MCF 10A (cell line): ENCODE measurements at regions not wholly inside any gene's neighbourhood (a gene's known extent, or its start where the extent isn't known, plus 50 kb on each side); places are given as distances from the start of the nearest gene placed in this dataset.

Experiments used
- BruUV-seq: library from RNA; stranded (reverse); fragments of 400-500 nt; replicated peaks from 2 replicates; lab custom pipeline; 2021; lab: Mats Ljungman, UMichigan
- CTCF ChIA-PET: fragments of 300-600 bp; sonication (Branson Sonifier 250); formaldehyde crosslinking; extraction: SDS; loops from one replicate; lab custom pipeline; 2021; ENCODE audit warnings: antibody characterized with exemption, inconsistent platforms; lab: Yijun Ruan, JAX
- POLR2A ChIA-PET: fragments of 300-600, 350-650 bp; sonication (Branson Sonifier 250); formaldehyde crosslinking; extraction: SDS; loops from one replicate; lab custom pipeline; 2020; ENCODE audit warnings: antibody characterized with exemption, inconsistent platforms; lab: Yijun Ruan, JAX
- DNase-seq: peaks from one replicate; pipeline ENCODE4 v3.0.0-alpha.2; 2018; ENCODE audit not compliant: unreplicated experiment
- H3K27ac Mint-ChIP-seq: one replicate; pipeline ENCODE4 v1.8.0; 2022; ENCODE audit warnings: mild to moderate bottlenecking, low read depth, mixed read lengths; ENCODE audit not compliant: unreplicated experiment
- H3K27me3 Mint-ChIP-seq: one replicate; pipeline ENCODE4 v1.8.0; 2022; ENCODE audit warnings: mixed read lengths; ENCODE audit not compliant: insufficient read depth, unreplicated experiment
- H3K36me3 Mint-ChIP-seq: one replicate; pipeline ENCODE4 v1.8.0; 2022; ENCODE audit warnings: mild to moderate bottlenecking, moderate library complexity, mixed read lengths; ENCODE audit not compliant: insufficient read depth, unreplicated experiment
- H3K4me1 Mint-ChIP-seq: one replicate; pipeline ENCODE4 v1.8.0; 2022; ENCODE audit warnings: mixed read lengths; ENCODE audit not compliant: insufficient read depth, unreplicated experiment
- H3K4me3 Mint-ChIP-seq: one replicate; pipeline ENCODE4 v1.8.0; 2022; ENCODE audit warnings: mild to moderate bottlenecking, moderate library complexity, mixed read lengths; ENCODE audit not compliant: unreplicated experiment
- H3K9me3 Mint-ChIP-seq: one replicate; pipeline ENCODE4 v1.8.0; 2022; ENCODE audit warnings: mixed read lengths; ENCODE audit not compliant: unreplicated experiment
- CTCF ChIP-seq: fragments of 200-600 bp; IDR thresholded peaks from one replicate; pipeline ENCODE4 v1.8.0; 2022; ENCODE audit warnings: antibody characterized with exemption, mild to moderate bottlenecking; ENCODE audit not compliant: unreplicated experiment
- intact Hi-C: fragments of 100-400 bp; cut with micrococcal nuclease; formaldehyde crosslinking; loops from 2 replicates; pipeline ENCODE4 v1.14.1; 2022

- Mint-ChIP-seq H3K36me3 (peaks cover 6% of the 10 kb centered on the region), H3K9me3 (peaks cover 44% of the 10 kb centered on the region), H3K4me1 (no peaks in the 10 kb centered on the region), H3K27me3 (no peaks in the 10 kb centered on the region), H3K27ac (no peak overlapping the region), H3K4me3 (no peak overlapping the region)
- POLR2A ChIA-PET, result no interaction called here
- intact Hi-C loops, result no loop called here
- CTCF ChIA-PET, result no interaction called here
- no peak for TF ChIP-seq CTCF
- no TSS peak for BruUV-seq
- no peak for DNase-seq
Measured at GRCh38 chr10:37640301-37640700, 217.1 kb downstream of the ZNF248 start.

GRCh38 chr10:37639200-37639599 is 218.2 kb downstream of the ZNF248 start:
- ChIA-PET POLR2A (no interaction called here), CTCF (interaction anchor here (0.6 kb wide), 1 partner anchor 114 kb away, joined by 3 read pairs; no protein-coding TSS in a partner anchor)
- peaks cover 48% of the 10 kb centered on the region for H3K9me3 Mint-ChIP-seq
- H3K4me3 Mint-ChIP-seq, result no peak overlapping the region
- no peak overlapping the region for H3K27ac Mint-ChIP-seq
- TF ChIP-seq CTCF, result no peak
- no peaks in the 10 kb centered on the region for H3K27me3 Mint-ChIP-seq
- H3K4me1 Mint-ChIP-seq, result no peaks in the 10 kb centered on the region
- H3K36me3 Mint-ChIP-seq, result peaks cover 6% of the 10 kb centered on the region
- DNase-seq, result no peak
- BruUV-seq, result no TSS peak
- intact Hi-C loops, result no loop called here

GRCh38 chr10:37638569-37638968 is 218.8 kb downstream of the ZNF248 start:
- no peaks in the 10 kb centered on the region for H3K27me3 Mint-ChIP-seq
- peaks cover 42% of the 10 kb centered on the region for H3K9me3 Mint-ChIP-seq
- no peaks in the 10 kb centered on the region for H3K4me1 Mint-ChIP-seq
- no peak for DNase-seq
- peaks cover 6% of the 10 kb centered on the region for H3K36me3 Mint-ChIP-seq
- intact Hi-C loops, result no loop called here
- no peak overlapping the region for H3K4me3 Mint-ChIP-seq
- TF ChIP-seq CTCF, result no peak
- POLR2A ChIA-PET, result no interaction called here
- no TSS peak for BruUV-seq
- no peak overlapping the region for H3K27ac Mint-ChIP-seq
- CTCF ChIA-PET, result interaction anchor here (0.6 kb wide), 1 partner anchor 114 kb away, joined by 3 read pairs; no protein-coding TSS in a partner anchor

GRCh38 chr10:37634351-37634880 is 223.0 kb downstream of the ZNF248 start:
- POLR2A ChIA-PET, result no interaction called here
- no peak for TF ChIP-seq CTCF
- Mint-ChIP-seq H3K36me3 (peaks cover 6% of the 10 kb centered on the region), H3K4me1 (no peaks in the 10 kb centered on the region), H3K9me3 (peaks cover 31% of the 10 kb centered on the region), H3K27ac (no peak overlapping the region), H3K27me3 (no peaks in the 10 kb centered on the region), H3K4me3 (no peak overlapping the region)
- no peak for DNase-seq
- CTCF ChIA-PET, result no interaction called here
- BruUV-seq, result no TSS peak
- intact Hi-C loops, result no loop called here
